Fibroblast of villous mesenchyme (primary cell): ENCODE measurements at regions not wholly inside any gene's neighbourhood (a gene's known extent, or its start where the extent isn't known, plus 50 kb on each side); places are given as distances from the start of the nearest gene placed in this dataset.

Source experiments
- DNase-seq: peaks from one replicate; pipeline ENCODE4 v3.0.0-alpha.2; 2010; ENCODE audit warnings: low read depth
- H3K4me3 ChIP-seq: 2 replicates; pipeline ENCODE4 v1.5.1; 2011; ENCODE audit warnings: low read depth, mild to moderate bottlenecking, low read length
- TF ChIP-seq, protein P1 (sequence below): IDR thresholded peaks from 2 replicates; pipeline ENCODE4 v1.5.1; 2012; ENCODE audit warnings: low read depth, mild to moderate bottlenecking, low read length; ENCODE audit not compliant: insufficient read depth

DNA sequence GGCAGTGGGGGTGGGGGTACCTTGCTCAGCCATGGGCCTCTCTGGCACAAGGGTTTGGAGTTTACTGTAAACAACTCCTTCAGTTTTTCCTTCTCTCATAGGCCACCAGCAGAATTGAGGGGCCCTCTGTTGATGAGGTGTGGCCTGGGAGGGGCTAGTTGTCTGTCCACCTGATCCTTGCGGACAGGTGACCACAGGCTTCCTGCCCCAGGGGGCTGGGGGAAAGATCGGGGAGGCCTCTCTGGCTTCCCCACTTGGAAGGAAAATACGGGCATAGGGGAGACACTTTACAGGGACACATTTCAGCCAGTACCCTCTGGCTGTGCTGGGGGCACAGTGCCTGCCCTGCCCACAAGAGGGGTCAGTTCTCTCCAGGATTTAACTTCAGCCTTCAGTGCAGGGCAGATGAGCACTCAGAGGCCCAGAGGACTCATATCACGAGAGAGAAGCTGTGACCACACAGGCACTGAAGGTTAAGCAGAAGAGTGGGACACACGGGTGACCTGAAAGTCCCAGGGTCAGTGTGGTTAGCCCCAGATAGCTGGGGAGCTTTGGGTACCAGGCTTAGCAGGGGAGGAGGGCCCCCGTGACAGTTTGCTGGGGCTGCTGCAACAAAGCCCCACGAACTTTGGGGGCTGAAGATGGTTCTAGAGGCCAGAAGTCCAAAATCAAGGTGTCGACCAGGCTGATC, 245.9 kb downstream of the SEC14L1 start:
- DNase-seq, result no peak
- TF ChIP-seq, protein P1, sequence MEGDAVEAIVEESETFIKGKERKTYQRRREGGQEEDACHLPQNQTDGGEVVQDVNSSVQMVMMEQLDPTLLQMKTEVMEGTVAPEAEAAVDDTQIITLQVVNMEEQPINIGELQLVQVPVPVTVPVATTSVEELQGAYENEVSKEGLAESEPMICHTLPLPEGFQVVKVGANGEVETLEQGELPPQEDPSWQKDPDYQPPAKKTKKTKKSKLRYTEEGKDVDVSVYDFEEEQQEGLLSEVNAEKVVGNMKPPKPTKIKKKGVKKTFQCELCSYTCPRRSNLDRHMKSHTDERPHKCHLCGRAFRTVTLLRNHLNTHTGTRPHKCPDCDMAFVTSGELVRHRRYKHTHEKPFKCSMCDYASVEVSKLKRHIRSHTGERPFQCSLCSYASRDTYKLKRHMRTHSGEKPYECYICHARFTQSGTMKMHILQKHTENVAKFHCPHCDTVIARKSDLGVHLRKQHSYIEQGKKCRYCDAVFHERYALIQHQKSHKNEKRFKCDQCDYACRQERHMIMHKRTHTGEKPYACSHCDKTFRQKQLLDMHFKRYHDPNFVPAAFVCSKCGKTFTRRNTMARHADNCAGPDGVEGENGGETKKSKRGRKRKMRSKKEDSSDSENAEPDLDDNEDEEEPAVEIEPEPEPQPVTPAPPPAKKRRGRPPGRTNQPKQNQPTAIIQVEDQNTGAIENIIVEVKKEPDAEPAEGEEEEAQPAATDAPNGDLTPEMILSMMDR, result no peak
- H3K4me3 ChIP-seq, result no peak overlapping the region

DNA sequence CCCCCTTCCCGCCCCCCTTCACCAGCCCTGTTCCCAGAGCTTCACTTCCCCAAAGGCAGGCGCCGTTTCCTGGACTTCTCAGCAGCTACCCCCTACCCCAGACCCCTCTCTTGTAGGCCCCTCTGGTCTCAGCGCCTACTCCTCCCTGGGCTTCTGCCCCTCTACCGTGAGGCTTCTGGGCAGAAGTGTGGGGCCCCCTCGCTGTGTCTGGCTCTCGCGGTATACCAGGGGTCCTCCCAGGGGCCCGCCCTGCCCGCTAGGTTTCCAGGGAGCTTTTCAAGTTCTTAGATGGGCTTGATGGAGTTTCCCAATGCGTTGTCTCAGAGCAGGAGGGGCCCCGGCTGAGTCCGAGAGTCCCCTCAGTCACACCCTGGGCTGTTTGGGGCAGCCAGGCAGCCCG, 247.1 kb downstream of the SEC14L1 start:
- no peak overlapping the region for H3K4me3 ChIP-seq
- no peak for DNase-seq
- TF ChIP-seq, protein P1, result no peak

DNA sequence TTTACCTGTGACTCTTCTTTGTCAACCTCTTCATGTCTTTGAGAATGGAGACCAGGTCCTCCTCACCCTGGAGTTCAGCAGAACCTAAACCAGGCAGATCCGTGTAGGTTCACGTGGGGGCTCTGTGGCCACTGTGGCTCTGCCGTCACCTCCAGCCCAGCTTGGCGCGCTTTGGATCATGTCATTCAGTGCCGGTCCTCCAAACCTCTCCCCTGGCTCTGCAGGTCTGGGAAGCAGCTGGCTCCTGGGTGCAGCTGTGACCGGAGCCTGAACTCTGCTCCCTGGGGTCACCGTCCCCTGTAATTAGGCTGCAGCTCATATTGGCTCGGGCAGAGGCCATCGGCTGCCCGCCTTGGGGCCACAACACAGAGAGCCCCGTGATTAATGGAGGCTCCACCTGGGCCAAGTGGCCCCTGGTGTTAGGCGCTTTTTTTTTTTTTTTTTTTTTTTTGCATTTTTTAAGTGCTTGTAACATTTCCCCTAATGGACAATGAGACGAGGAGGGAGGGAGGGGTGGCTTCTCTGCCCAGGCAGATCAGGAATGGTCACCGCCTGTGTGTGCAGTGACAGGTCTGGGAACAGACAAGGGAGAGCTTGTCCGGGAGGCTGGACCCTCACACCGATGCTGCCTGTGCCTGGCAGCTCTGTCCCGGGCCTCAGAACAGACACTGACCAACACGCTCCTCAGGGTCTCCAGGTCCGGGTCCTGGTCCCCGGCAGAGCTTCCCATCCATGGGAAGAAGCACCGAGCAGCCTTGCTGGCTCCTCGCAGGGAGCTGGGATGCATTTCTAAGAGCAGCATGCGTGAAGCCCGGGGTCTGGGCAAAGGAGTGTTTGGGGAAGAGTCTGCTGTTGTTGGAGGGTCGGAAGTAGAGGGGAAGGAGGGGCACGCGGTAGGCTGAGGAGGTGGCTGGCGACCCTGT, 247.9 kb downstream of the SEC14L1 start:
- TF ChIP-seq, protein P1, result no peak
- peak overlapping the region; percentile 9 for H3K4me3 ChIP-seq
- no peak for DNase-seq

DNA sequence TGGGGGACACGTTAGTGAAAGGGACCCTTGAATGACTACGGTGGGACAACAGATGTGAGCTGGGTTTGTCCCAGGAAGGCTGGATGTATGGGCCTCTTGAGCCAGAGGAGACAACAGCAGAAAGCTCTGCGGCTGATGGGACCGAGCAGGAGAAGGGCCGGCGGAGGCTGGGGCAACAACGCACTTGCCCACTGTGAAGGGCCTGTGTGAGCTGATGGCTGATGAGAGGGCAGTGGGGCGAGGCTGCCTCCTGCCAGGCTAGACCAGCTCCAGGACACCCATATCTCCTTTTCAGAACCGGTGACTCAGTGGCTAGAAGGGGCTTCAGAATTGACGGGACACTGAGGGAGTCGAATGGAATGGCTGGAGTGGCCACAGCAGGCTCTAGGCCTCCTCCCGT, 250.1 kb downstream of the SEC14L1 start:
- no peak for DNase-seq
- TF ChIP-seq, protein P1, result no peak
- no peak overlapping the region for H3K4me3 ChIP-seq

DNA sequence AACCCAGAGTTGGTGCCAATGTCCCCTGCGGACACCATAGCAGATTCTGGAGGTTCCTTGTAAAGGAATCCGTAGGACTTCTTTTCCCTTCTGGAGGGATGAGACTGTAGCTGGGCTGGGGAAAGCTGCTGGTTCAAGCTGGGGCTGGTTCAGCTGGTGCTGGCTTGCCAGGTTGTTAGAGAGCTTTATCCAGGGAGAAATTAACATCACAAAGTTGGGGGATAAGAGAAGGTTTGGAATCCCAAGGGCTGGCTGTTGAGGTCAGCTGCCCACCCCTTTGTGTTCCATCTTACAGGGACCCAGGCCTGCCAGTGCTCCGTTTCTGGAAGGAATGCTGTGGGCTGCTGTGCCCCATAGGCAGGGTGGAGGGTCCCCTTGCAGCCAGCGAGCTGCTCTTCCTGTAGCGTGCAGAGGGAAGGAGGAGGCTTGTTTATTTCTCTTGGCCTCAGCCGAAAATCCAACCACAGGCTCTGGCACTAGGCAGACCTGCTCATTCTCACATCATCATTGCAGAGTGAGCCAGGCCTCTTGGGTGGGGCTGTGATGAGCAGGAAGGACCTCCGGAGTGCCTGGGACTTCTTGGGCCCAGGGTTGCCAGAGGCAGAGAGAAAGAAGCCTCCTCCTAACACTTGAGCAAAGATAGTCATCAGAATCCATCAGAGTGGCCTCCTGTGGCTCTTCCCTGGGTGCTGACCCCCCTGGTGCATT, 251.1 kb downstream of the SEC14L1 start:
- DNase-seq, result peak; percentile 93
- H3K4me3 ChIP-seq, result no peak overlapping the region
- TF ChIP-seq, protein P1, result no peak

DNA sequence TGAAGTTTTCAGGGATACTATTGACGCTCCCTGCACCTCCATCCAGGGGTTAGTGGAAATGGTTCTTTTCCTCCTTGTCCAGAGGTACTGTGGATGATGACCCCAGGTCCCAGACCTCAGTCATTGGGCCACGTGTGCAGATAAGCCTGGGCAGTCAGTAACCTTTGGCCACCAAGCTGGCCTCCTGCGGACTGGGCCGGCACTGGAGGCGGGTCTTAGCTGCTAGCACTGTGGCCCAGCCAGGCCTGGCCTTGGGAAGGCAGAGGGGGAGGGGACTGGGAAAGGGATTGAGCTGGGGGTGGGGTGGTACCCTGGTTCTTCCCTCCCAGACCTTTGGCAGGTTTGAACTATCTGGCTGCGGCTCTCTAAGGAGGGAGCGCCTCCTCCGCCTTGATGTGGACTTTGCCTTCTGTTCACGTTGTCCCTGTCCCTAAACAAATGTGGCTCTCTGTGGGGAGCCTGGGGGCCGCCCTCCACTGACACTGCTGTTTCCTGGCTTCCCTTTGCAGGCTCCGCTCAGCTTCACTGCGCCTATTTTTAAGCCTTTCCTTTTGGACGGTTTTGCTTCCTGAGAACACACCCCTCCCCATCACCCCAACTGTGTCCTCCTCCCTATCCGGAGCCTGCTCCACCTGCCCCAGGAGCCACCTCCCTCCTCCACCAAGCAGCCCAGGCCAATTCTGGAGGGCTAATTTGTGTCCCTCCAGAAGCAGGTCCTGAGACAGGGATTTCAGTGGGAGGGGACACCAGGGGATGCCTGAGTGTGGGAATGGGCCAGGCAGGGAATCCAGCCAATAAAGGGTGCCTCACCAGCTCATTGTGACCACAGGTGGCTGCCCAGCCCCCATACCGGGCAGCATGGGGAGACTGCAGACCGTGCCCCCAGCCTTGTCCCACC, 251.9 kb downstream of the SEC14L1 start:
- TF ChIP-seq, protein P1, result no peak
- no peak overlapping the region for H3K4me3 ChIP-seq
- peak; percentile 44 for DNase-seq
